GM23248 (cell line): ENCODE measurements at regions not wholly inside any gene's neighbourhood (a gene's known extent, or its start where the extent isn't known, plus 50 kb on each side); places are given as distances from the start of the nearest gene placed in this dataset.
A peak's percentile ranks its signal among the peaks of the same experiment; 100 is the strongest.

Experiments used
- DNase-seq: peaks from one replicate; pipeline ENCODE4 v3.0.0-alpha.2; 2015
- H2AFZ ChIP-seq: fragments of 200-600 bp; sonication (generic); 2 replicates; pipeline ENCODE4 v1.6.1; 2016; ENCODE audit warnings: antibody characterized with exemption
- H3F3A ChIP-seq: fragments of 200-600 bp; sonication (generic); 2 replicates; pipeline ENCODE4 v1.6.1; 2016; ENCODE audit warnings: mild to moderate bottlenecking, antibody characterized with exemption, mixed run types; ENCODE audit not compliant: insufficient read depth
- H3K27ac ChIP-seq: fragments of 200-600 bp; sonication (generic); 2 replicates; pipeline ENCODE4 v1.5.1; 2016; ENCODE audit warnings: mild to moderate bottlenecking
- H3K27me3 ChIP-seq: fragments of 200-600 bp; sonication (generic); replicated peaks from 2 replicates; pipeline ENCODE4 v1.6.1; 2016; ENCODE audit warnings: mild to moderate bottlenecking; ENCODE audit not compliant: insufficient read depth
- H3K36me3 ChIP-seq: fragments of 200-600 bp; sonication (generic); 2 replicates; pipeline ENCODE4 v1.6.1; 2016; ENCODE audit warnings: low read depth, mild to moderate bottlenecking
- H3K4me1 ChIP-seq: fragments of 200-600 bp; sonication (generic); 2 replicates; pipeline ENCODE4 v1.6.1; 2016; ENCODE audit warnings: mild to moderate bottlenecking; ENCODE audit not compliant: insufficient read depth
- H3K4me2 ChIP-seq: fragments of 200-600 bp; sonication (generic); one replicate; pipeline ENCODE4 v1.6.1; 2016; ENCODE audit warnings: mild to moderate bottlenecking; ENCODE audit not compliant: unreplicated experiment
- H3K4me3 ChIP-seq: fragments of 200-600 bp; sonication (generic); 2 replicates; pipeline ENCODE4 v1.5.1; 2016; ENCODE audit warnings: mild to moderate bottlenecking
- H3K79me2 ChIP-seq: fragments of 200-600 bp; sonication (generic); 2 replicates; pipeline ENCODE4 v1.6.1; 2016; ENCODE audit warnings: mild to moderate bottlenecking; ENCODE audit not compliant: insufficient read depth
- H3K9ac ChIP-seq: fragments of 200-600 bp; sonication (generic); 2 replicates; pipeline ENCODE4 v1.6.1; 2016; ENCODE audit warnings: mild to moderate bottlenecking
- H3K9me2 ChIP-seq: fragments of 200-600 bp; sonication (generic); 2 replicates; pipeline ENCODE4 v1.6.1; 2016; ENCODE audit warnings: mixed run types, mild to moderate bottlenecking, moderate library complexity; ENCODE audit not compliant: insufficient read depth
- H3K9me3 ChIP-seq: fragments of 200-600 bp; sonication (generic); one replicate; pipeline ENCODE4 v1.6.1; 2017; ENCODE audit warnings: low read depth
- H4K20me1 ChIP-seq: fragments of 200-600 bp; sonication (generic); 2 replicates; pipeline ENCODE4 v1.6.0; 2016; ENCODE audit not compliant: insufficient read depth
- EZH2 ChIP-seq: fragments of 200-600 bp; sonication (generic); IDR thresholded peaks from 2 replicates; pipeline ENCODE4 v1.6.1; 2018; ENCODE audit warnings: antibody characterized with exemption, mild to moderate bottlenecking; ENCODE audit not compliant: insufficient read depth, poor library complexity, severe bottlenecking
- EZH2phosphoT487 ChIP-seq: fragments of 200-600 bp; sonication (generic); IDR thresholded peaks from 2 replicates; pipeline ENCODE4 v1.6.1; 2018; ENCODE audit warnings: antibody characterized with exemption, moderate library complexity, mild to moderate bottlenecking, low read depth; ENCODE audit not compliant: insufficient read depth
- WGBS, 2 experiments: methylation state at CpG; one replicate each; pipeline ENCODE4 v1.1.6; 2015 to 2017; ENCODE audit warnings: low lambda C conversion rate in 2 of 2, low coverage in 1 of 2; ENCODE audit errors: missing lambda C conversion rate in 2 of 2; 5-methylcytosine and 5-hydroxymethylcytosine counted together
- in situ Hi-C: fragments of 300-500 bp; cut with MboI; formaldehyde crosslinking; loops from 2 replicates; pipeline ENCODE4 v1.15.0; 2020

DNA sequence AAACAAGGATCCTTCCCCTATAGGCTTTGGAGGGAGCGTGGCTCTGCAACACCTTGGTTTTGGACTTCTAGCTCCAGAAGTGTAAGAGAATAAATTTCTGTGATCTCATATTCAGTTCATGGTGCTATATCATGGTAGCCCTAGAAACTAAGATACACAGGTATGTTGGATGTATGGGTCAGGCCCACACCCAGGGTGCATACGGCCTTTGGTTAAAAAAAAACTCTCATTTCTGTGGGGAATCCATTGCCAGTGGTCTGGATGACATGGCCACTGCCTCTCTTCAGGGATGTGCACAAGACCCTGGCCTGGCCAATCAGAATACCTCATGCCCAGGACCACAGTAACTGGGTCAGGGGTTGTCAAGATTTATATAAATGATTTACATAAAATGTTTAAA lies 56.8 kb upstream of the CD34 start:
- Histone ChIP-seq H3K4me1 (peaks cover 16% of the 10 kb centered on the region), H3K27ac (no peak overlapping the region), H3F3A (peaks cover 19% of the 10 kb centered on the region; the same call in 1 of the 2 replicates), H3K9me3 (no peaks in the 10 kb centered on the region), H4K20me1 (no peaks in the 10 kb centered on the region), H3K9ac (no peak overlapping the region), H2AFZ (no peak overlapping the region), H3K36me3 (no peaks in the 10 kb centered on the region), H3K9me2 (no peaks in the 10 kb centered on the region), H3K27me3 (no peaks in the 10 kb centered on the region), H3K4me3 (no peak overlapping the region), H3K4me2 (no peak overlapping the region), H3K79me2 (no peaks in the 10 kb centered on the region)
- in situ Hi-C loops = loop anchor here (5.0 kb wide), 1 partner anchor 80 kb away; no protein-coding TSS in a partner anchor
- TF ChIP-seq EZH2phosphoT487 = no peak
- TF ChIP-seq EZH2 = no peak
- no peak for DNase-seq
- WGBS, 2 experiments = 97 to 98% methylated on average over 2 of the region's 2 CpGs

DNA sequence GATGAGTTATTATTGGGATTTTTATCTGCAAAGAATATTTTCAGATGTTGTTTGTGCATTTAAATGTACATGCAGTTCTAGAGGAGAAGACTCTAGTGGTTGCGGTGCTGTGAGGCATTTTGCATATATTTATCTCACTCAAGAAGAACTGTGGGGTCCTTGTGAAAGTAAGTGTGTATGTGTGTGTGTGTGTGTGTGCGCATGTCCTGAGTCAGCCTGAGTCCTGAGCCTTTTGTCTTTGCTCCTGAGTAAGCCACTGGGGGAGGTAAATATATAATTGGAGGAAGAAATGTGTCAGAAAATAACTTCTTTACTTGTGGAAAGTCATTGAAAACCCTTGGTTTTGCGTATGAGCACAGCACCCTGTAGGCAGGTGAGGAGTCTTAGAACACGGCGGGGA lies 55.6 kb upstream of the CD34 start:
- Histone ChIP-seq H3K27ac (no peak overlapping the region), H3K9ac (no peak overlapping the region), H3K4me1 (peaks cover 23% of the 10 kb centered on the region), H3K9me3 (no peaks in the 10 kb centered on the region), H3K4me2 (no peak overlapping the region), H3K4me3 (no peak overlapping the region), H3K79me2 (no peaks in the 10 kb centered on the region), H4K20me1 (no peaks in the 10 kb centered on the region), H2AFZ (no peak overlapping the region), H3K36me3 (no peaks in the 10 kb centered on the region), H3K27me3 (no peaks in the 10 kb centered on the region), H3F3A (peaks cover 25% of the 10 kb centered on the region), H3K9me2 (no peaks in the 10 kb centered on the region)
- DNase-seq = peak; percentile 24
- WGBS, 2 experiments = 94 to 95% methylated on average over 5 of the region's 5 CpGs
- in situ Hi-C loops = loop anchor here (5.0 kb wide), 1 partner anchor 79 kb away; no protein-coding TSS in a partner anchor
- TF ChIP-seq EZH2phosphoT487 = no peak
- TF ChIP-seq EZH2 = no peak

DNA sequence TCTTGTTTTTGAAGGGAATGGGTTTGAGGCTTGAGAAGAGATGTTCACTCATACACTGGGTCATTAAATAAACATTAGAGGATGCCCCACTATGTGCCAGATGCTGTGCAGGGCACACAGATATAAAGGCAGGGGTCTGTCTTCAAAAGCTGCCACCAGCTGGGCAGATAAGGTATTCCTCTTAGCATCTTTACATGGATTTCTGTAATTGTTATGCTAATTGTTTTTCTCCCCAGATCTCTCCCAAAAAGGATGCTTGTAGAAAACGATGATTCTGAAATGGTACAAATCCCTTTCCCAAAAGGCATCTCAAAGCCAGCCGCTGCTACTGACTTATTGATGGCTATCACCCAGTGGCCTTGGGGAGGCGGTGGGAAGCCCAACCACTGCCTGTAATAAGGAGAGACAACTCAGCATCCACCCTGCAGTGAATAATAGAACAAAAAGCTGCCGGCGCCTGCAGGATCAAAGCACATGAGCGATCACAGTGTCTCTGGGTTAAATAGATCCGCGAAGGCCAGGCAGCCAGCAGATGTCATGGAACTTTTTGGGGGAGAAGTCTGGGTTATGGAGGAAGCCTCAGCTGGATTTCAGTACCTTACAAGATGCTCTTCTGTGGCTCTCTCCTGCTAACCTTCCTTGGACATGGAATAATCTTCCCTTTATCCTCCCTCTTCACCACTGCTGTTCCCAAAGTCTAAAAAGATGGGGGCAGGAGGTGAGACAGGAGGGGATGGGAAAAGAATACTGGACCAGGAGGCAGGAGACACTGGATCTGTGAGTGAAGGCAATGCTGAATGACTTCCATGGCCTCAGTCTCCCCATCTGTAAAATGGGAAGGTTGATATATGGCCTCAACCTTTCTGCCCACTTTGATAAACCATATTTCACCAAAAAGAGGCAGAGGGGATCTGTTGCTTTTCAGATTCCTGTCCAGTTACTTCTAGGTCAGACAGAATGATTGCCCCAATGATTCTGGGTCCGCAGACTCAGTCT lies 54.8 kb upstream of the CD34 start:
- no peak overlapping the region for H3K9ac ChIP-seq
- no peaks in the 10 kb centered on the region for H4K20me1 ChIP-seq
- no peaks in the 10 kb centered on the region for H3K9me2 ChIP-seq
- TF ChIP-seq EZH2phosphoT487 = no peak
- TF ChIP-seq EZH2 = no peak
- H3K4me1 ChIP-seq = peaks cover 23% of the 10 kb centered on the region
- in situ Hi-C loops = loop anchor here (5.0 kb wide), 1 partner anchor 78 kb away; no protein-coding TSS in a partner anchor
- H3K9me3 ChIP-seq = no peaks in the 10 kb centered on the region
- H3K79me2 ChIP-seq = no peaks in the 10 kb centered on the region
- no peak overlapping the region for H3K4me2 ChIP-seq
- no peaks in the 10 kb centered on the region for H3K27me3 ChIP-seq
- H3F3A ChIP-seq = peaks cover 25% of the 10 kb centered on the region
- peak; percentile 33 for DNase-seq
- 81 to 83% methylated on average over 9 of the region's 9 CpGs for WGBS, 2 experiments
- H2AFZ ChIP-seq = no peak overlapping the region
- no peaks in the 10 kb centered on the region for H3K36me3 ChIP-seq
- no peak overlapping the region for H3K27ac ChIP-seq
- H3K4me3 ChIP-seq = no peak overlapping the region

DNA sequence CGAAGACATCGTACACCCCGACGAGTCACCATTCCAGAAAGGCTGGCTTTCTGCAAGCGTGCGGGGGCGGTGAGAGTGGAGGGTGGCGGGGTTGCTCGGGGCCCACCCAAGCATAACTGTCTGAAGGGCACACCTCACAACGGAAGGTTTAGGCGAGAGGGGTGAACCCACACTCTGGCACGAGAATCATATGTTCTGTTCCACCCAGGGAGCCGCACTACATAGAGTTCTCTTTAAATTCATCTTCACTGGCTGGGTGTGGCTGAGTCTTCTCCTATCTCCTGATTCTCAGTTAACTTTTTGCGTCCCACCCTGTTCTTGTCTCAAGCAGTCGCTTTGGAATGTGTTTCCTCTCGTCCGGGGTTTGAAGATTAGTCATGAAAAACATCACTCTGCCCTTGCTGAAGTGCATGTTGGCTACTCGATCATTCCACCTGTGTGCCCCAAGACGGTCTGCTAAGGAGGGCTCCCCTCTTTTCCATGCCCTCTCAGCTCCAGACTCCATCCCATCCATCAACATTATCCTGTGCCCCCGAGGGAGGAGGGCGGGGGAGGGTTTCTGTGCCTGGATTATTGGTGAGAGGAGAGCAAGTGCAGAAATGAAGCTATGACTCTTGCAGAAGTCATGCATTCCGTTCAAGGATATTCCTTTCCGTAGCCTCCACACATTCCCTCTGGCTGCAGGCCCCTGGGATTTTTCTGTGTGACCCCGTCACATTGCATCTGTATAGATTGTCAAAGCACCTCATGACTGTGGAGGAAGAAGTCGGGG lies 53.5 kb upstream of the CD34 start:
- Histone ChIP-seq H3K4me3 (peak overlapping the region; percentile 70), H3K27me3 (no peaks in the 10 kb centered on the region), H3K27ac (peak overlapping the region; percentile 58), H3K4me2 (peak overlapping the region; percentile 88), H3F3A (peaks cover 25% of the 10 kb centered on the region), H2AFZ (peak overlapping the region; percentile 94), H3K9me2 (no peaks in the 10 kb centered on the region), H3K79me2 (no peaks in the 10 kb centered on the region), H3K4me1 (peaks cover 23% of the 10 kb centered on the region), H3K36me3 (no peaks in the 10 kb centered on the region), H3K9ac (peak overlapping the region; percentile 83), H4K20me1 (no peaks in the 10 kb centered on the region), H3K9me3 (no peaks in the 10 kb centered on the region)
- DNase-seq = peak; percentile 70
- WGBS, 2 experiments = 28 to 31% methylated on average over 24 to 25 of the region's 25 CpGs
- in situ Hi-C loops = no loop called here
- no peak for TF ChIP-seq EZH2
- TF ChIP-seq EZH2phosphoT487 = no peak
